ENCODE measurements at regions not wholly inside any gene's neighbourhood (a gene's known extent, or its start where the extent isn't known, plus 50 kb on each side); places are given as distances from the start of the nearest gene placed in this dataset.
"Not testable (repeated sequence)": the region's sequence is repeated elsewhere in the genome, so short reads cannot be mapped to it uniquely, and the experiment has no call there.

DNA sequence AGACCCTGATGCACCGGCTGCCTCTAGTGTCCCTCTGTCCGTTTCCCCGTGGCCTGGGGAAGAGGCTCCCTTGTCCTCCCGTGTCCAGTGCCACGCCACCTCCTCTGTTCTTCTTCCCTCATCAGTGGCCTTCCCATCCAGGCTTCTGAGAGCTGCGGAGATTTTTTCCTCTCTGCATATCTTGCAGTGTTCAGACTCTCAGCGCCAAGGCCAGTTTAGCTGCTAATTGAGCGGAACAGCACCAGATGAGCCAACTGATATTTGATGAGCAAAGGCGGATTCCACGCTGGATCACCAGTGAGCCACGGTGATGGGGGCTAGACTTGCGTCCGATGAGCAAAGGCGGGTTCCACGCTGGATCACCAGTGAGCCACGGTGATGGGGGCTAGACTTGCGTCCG lies 257.6 kb downstream of the FOXL1 start:
- DNase-seq (ENCODE audit: low read depth) = no peak

DNA sequence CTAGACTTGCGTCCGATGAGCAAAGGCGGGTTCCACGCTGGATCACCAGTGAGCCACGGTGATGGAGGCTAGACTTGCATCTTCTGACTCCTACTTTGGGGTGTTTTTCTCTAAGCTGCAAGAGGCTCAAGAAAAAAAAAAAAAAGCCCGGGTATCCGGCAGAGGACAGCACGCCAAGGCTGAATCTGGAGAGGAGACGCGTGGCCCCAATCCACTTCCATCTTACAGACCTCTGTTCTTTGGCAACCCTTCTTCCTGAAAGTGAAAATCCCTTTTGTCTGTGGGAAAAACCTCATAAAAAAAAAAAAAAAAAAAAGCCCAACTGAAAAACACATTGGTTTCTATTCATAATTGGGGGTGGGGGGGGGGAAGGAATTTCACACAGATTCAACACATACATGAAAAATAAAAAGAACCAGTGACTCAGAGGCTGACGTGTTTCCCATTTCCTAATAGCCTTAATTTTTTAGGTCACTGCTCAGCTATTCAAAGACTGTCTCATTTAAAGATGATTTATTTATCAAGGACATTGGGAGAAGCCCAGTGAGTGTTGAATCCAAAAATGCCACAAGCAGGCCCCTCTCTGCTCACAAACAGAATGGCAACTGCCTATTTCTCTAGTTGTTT lies 258.3 kb downstream of the FOXL1 start:
- DNase-seq (ENCODE audit: low read depth) = no peak

DNA sequence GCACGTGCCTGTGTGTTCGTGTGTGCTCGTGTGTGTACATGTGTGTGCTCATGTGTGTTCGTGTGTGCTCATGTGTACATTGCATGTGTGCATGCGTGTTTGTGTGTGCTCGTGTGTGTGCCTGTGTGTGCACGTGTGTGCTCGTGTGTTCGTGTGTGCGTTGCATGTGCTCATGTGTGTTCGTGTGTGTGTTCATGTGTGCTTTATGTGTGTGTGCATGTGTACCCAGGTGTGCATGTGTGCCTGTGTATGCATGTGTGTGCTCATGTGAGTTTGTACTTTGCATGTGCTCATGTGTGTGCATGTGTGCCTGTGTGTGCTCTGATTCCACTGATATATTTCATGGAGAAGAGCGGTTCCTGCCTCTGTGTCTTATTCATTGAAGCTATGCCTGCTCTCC lies 265.5 kb downstream of the FOXL1 start:
- no peak for DNase-seq (ENCODE audit: low read depth)

DNA sequence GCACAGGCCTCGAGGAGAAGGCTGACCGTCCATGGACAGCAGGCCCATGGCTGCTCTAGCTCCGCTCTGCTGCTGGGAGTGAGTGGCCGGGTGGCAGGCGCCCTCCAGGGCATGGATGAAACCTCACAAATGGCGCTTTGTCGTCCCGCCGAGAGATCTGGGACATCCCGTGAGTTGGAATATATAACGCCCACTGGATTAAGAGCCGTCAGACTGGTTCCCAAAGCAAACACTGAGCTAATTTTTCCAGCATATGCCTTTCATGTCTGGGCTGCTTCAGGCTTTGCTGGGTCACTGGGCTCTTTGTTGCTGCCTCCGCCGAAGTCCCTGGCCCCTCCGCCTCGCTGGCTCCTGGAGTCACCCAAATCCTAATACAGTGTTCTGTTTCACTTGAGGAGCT lies 266.3 kb downstream of the FOXL1 start:
- no peak for DNase-seq (ENCODE audit: low read depth)

DNA sequence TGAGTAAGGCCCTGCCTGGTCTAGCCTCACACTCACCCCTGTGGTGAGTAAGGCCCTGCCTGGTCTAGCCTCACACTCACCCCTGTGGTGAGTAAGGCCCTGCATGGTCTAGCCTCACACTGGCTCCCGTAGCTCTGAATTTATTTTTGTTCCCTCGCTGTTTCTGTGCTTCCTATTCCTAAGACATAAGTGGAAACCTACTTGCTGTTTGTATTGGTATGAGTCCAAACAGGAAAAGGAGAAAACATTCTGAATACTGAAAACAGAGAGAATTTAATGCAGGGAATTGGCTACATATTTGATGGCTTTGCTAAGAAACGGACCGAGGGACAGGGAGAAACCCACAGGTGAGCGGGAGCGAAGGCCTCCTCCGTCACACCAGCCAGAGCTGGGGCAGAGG lies 267.8 kb downstream of the FOXL1 start:
- DNase-seq (ENCODE audit: low read depth) = no peak

DNA sequence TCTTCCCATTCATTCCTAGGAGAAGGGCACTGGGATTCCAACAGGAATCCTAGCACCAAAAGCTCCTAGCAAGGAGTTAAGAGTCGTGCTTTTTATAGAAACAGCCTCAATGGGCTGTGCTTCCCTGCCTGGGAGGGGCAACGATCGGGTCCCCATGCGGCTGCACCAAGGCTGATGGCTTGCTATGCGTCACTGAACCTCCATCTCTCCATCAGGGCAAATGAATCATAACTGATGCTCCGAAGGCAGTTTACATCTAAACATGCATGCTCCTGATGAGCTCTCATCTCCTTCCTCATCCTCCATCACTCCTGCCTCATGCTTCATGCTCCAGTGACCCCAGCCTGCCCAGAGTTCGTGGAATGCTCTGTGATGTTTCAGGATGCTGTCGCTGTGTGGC lies 270.5 kb downstream of the FOXL1 start:
- no peak for DNase-seq (ENCODE audit: low read depth)

DNA sequence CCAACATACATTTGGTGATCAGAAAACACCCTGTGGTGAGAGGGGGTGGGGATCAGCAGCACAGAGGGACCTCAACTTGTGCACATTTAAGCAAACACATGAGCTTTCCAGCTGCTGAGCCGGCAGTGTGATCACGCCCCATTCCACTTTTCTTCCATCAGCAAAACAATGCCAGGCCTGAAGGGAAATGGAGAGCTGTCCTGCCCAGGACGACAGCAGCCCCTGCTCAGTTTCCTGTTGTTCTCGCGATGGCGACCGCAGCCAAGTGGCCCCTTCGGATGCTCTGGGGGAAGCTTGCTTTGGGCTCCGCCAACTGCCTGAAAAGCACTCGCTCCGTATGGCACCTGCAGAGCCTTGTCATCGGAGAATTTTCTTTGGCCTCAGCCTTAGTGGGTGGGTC lies 272.3 kb downstream of the FOXL1 start:
- DNase-seq (ENCODE audit: low read depth) = no peak

DNA sequence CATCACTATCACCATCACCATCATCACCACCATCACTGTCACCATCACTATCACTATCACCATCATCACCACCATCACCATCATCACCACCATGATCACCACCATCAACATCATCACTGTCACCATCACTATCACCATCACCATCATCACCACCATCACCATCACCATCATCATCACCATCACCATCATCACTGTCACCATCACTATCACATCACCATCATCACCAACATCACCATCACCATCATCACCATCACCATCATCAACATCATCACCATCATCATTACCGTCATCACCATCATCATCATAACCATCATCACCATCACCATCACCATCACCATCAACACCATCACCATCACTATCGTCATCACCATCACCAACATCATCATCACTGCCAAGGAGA lies 273.8 kb downstream of the FOXL1 start:
- no peak for DNase-seq (ENCODE audit: low read depth)

DNA sequence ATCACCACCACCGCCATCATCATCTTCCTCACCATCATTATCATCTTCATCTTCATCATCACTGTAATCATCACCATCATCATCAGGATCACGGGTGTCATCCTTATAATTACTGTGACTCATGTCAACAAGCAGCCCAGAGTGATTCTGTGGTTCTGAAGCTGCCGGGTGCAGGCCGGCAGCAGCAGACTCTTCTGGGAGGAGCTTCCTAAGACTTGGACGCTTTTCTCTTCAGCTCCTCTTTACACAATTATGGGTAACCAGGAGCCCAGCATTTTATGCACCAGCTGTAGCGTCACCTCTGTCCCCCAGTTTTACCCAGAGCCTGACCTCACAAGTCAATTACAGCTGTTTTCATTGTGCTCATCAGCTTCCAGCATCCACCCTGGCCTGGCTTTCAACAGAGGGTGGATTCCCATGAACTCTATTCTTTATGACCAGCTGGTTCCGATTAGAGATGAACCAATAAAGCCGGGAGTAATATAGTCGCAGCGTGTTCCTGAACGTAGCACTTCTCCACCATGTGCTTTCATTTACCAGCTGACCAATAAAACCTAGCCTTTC lies 275.8 kb downstream of the FOXL1 start:
- no peak for DNase-seq (ENCODE audit: low read depth)

DNA sequence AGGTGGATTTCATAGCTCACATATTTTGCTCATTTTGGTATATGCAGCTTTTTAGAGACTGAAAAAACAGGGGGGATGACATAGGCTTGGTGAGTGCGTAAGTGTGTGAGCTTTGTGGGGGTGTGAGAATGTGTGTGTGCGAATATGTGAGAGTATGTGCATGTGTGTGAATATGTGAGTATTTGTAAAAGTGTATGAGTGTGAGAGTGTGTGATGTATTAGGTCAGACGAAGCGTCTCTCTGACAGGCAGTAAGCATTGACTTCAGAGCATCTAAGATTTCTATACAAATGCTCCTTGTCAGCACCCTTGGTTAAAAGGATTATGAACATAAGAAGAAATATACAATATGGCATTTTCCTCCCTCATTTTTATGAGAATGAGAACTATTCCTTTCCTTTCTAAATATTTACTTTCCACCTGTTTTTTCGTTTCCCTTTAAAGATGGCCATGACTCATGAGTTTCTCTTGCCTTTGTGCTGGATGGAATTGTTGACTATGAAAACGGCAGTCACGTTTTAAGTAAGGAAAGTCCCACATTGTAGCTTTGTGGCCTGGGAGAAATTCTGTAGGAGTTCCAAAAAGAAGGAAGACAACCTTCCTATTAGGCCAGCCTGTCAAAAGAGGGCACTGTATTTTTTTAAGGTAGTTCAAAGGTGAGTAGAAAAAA lies 276.4 kb downstream of the FOXL1 start:
- DNase-seq (ENCODE audit: low read depth) = no peak

DNA sequence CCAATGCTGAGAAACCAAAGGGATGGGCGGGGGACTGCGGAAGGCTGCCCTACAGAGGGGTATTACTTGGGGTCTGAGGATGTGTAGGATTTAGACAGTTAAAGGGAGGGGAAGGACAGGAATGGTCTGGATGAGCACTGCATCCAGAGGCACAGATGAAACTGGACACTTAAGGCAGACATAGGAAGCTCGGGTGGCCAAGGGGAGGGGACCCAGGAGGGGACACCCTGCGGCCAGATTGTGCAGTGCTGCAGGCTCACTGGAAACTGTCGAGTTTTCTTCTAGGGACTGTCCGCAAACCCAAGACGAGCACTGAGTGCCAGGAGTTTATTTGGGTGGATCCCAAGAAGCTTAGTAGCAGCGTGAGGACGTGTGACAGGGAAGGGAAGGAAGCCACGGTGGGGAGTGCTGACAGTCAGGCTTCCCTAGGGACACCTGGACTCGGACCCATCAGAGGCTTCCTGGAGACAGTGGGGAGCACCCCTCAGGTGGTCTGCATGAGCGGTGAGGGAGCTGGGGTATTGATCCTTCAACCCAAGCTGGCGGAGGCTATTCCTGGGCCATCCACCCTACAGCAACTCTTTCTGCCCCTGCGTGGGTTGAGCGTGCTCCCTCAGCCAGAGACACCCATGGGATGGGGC lies 278.7 kb downstream of the FOXL1 start:
- no peak for DNase-seq (ENCODE audit: low read depth)

DNA sequence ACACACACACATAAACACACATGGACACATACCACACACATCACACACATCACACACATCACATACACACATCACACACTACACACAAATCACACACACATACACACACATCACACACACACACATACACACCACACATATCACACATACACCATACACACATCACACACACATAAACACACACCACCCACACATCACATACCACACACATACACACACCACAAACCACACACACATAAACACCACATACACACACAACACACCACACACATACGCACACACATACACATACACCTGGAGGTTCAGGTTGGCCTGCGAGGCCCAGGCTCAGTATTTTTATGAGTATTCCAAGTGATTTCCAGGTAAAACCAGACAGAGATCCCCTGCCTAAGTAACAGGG lies 279.5 kb downstream of the FOXL1 start:
- no peak for DNase-seq (ENCODE audit: low read depth)

DNA sequence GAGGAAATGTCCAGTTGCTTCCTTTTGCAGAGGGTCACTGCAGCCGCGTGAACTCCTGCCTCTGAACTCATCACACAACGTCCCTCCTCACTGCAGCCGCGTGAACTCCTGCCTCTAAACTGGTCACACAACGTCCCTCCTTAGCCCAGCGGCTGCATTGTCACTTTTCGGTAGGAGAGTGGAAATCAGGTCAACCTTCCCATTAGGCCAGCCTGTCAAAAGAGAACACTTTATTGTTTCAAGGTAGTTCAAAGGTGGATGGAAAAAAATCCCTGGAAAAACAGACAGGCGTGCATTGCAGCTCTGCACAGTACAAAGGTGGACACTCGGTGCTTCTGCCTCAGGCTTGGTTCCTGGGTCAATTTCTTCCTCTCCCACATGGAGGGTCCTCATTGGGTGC lies 280.2 kb downstream of the FOXL1 start:
- DNase-seq (ENCODE audit: low read depth) = no peak

DNA sequence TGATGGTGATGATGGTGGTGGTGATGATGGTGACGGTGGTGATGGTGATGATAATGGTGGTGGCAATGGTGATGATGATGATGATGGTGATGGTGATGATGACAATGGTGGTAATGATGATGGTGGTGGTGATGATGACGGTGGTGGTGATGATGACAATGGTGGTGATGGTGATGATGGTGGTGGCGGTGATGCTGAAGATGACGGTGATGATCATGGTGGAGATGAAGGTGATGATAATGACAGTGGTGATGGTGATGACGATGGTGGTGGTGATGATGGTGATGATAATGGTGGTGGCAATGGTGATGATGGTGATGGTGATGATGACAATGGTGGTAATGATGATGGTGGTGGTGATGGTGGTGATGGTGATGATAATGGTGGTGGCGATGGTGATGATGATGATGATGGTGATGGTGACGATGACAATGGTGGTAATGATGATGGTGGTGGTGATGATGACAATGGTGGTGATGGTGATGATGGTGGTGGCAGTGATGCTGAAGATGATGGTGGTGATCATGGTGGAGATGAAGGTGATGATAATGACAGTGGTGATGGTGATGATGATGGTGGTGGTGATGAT lies 283.0 kb downstream of the FOXL1 start:
- DNase-seq (ENCODE audit: low read depth) = not testable (repeated sequence)

DNA sequence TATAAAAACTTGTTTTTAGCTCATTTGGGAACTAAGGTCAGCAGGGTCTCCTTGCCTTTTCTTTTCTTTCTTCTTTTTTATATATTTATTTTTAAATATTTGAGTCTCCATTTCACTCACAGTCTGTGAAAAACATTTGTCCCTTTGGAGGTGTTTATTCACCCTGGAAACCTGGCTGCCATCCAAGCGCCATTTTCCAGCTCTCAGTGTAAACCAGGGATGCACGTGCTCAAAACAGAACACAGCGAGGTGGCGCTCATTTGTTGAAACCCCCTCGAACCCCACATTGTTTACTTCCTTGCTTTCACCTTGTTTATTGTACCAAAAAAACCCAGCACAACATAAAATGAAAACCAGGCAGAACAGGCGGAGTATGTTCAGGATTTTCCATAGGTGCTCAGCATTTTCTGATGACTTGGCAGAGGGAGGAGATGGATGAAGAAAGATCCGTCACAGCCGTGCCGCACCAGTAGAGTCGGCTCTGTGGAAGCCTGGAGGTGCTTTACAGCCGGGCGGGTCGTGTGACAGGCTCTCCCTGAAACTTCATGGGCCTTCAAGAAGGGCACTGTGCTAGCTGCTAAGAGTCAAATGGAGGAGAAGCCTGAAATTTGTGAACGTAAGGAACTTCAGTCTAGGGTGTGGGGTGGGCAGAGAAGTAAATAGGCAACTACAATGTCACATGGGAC lies 284.4 kb downstream of the FOXL1 start:
- no peak for DNase-seq (ENCODE audit: low read depth)

DNA sequence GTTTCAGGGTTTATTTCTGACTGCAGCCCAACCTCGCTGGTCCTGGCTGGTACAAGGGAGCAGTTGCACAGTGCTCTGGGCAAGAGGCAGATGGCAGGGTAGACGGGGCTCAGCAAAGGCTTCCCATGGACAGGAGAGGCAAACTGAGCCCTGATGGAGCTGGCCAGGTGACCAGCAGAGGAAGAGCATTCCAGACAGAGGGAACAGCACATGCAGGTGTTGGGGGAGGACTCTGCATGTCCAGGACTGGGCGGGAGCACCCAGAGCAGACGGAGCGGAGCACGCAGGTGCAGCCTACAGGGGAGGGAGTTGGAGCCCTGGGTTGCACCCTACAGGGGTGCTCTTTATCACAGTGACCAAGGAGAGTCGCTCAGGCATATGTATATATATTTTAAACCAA lies 285.3 kb downstream of the FOXL1 start:
- DNase-seq (ENCODE audit: low read depth) = no peak

DNA sequence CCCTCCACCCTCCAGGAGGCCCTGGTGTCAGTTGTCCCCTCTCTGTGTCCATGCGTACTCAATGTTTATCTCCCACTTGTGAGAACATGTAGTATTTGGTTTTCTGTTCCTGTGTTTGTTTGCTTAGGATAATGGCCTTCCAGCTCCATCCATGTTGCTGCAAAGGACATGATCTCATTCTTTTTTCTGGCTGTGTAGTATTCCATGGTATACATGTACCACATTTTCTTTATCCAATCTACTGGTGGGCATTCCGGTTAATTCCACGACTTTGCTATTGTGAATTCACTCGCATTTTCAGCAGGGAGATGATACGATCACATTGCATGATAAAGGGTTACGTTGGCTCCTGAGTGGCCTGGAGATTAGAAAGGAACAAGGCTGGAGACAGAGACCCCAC lies 286.2 kb downstream of the FOXL1 start:
- DNase-seq (ENCODE audit: low read depth) = no peak

DNA sequence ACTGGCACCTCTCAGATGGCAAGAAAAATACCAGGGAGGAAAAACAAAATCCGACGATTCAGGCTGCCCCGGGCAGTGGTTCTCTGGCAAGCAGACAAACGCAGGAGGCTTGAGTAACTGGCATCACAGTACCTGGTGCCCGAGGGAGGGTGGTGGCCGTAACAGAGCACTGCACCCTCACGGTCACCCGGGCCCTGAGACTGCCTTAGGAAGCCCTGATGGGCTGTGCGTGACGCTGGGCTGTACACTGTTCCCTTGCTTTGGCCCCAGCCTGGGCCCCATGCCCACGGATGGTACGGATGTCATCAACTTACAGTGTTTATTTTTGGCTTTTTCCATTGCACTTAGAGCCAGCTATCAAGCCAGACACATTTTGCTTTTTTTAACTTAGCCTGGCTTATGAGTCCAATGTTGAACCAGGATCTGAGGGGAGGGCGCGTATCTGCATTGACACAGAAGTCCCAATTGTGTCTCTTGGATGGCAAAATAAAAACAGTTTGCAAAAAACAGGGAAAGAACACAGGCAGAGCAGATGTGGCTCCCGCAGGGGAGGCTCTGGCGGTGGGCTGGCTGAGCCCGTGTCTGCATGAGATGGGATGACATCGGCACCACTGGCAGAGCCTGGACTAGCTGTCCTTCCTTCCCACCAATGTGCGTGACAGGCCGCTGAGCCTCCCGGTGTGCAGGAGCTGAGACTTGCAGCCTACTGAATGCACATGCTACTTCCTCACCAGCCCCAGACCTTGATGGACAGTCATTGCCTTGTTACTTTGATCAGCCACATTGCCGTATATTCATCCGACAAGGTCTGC lies 287.7 kb downstream of the FOXL1 start:
- DNase-seq (ENCODE audit: low read depth) = no peak

DNA sequence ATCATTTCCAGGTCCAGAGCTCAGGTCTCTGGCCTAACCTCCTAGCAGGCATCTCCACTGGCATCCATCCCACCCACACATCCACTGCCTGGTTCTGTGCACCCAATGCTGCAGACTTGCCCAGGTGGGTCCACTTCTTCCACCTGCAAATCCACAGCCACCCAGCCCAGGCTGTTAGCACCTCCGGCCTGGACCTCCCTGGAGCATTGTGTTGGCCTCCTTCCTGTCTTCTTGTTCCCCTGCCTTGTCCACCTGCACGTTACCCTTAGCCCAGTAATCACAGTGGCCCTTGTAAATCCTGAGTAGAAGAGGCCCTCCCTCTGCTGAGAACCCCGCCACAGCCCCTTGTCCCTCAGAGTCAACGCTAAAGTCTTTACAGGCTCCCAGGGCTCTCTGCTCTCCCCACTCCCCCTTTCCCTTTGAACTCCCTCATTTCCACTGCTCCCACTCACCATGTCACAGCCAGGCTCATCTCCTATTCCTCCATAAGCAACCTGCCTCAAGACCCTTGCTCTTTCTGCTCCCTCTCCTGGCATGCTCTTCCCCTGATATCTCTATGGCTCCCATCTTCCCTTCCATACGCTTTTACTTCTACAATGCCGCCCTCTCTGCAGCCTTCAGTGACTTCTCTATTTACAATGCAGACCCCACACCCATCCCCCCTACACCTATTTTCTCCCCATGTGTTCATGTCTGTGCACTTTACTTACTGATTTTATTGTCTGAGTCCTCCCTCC lies 288.8 kb downstream of the FOXL1 start:
- DNase-seq (ENCODE audit: low read depth) = no peak

DNA sequence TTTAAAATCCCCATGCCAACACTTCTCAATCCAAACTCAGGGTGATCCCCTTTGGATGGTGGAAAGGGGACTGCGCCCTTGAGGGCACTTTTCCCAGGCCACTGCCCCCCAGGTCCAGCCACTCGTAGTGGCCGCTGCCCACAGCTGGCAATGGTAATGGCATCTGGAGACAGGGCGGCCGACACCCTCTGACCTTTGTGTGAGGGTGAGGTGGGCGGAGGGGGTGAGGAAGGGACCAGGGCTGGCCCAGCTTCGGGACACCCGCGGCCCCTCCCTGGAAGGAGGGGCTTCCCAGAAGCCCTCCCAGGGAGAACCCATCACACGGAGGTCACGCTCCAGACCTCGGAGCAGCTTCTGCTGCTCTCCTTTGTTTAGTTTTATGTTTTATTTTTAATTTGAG lies 289.7 kb downstream of the FOXL1 start:
- no peak for DNase-seq (ENCODE audit: low read depth)

DNA sequence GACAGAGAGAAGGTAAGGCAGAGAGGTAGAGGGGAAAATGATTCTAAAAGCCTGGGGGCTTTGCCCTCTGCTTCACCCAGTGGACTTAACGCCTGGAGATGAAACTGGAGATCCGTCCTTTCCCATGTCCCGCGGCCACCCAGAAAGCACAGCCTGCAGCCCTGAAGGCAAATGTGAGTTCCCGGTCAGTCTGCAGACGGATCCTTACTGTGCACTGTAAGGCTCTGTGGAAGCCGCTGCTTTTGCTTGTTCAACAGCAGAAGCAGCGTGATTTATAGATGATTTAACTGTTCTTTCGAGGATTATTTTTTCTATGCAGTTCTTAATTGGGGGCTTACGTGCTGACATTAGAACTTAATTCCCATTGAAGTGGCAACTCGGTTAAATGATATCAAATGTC lies 290.4 kb downstream of the FOXL1 start:
- no peak for DNase-seq (ENCODE audit: low read depth)
